Spinal cord (tissue), 9 donors: ENCODE measurements at regions not wholly inside any gene's neighbourhood (a gene's known extent, or its start where the extent isn't known, plus 50 kb on each side); places are given as distances from the start of the nearest gene placed in this dataset.
A peak's percentile ranks its signal among the peaks of the same experiment; 100 is the strongest.
"Not testable (repeated sequence)": the region's sequence is repeated elsewhere in the genome, so short reads cannot be mapped to it uniquely, and the experiment has no call there.

Experiments
- DNase-seq, 6 donors: peaks; one replicate each; pipeline versions ENCODE4 v3.0.0 to v3.0.0-alpha.2; 2013 to 2015; ENCODE audit warnings: low spot score in 6 of 6, low read depth in 4 of 6
- H3K27ac ChIP-seq: one replicate; pipeline ENCODE4 v1.5.1; 2013; ENCODE audit warnings: low read depth, low read length, control low read depth
- H3K27me3 ChIP-seq: one replicate; pipeline ENCODE4 v1.6.1; 2013; ENCODE audit warnings: low read length; ENCODE audit not compliant: control insufficient read depth, insufficient read depth
- H3K36me3 ChIP-seq: one replicate; pipeline ENCODE4 v1.6.1; 2013; ENCODE audit warnings: low read length; ENCODE audit not compliant: control insufficient read depth, insufficient read depth
- H3K4me1 ChIP-seq: one replicate; pipeline ENCODE4 v1.6.1; 2013; ENCODE audit warnings: low read length; ENCODE audit not compliant: control insufficient read depth, insufficient read depth
- H3K4me3 ChIP-seq: one replicate; pipeline ENCODE4 v1.5.1; 2013; ENCODE audit warnings: low read depth, low read length, control low read depth
- H3K9me3 ChIP-seq: one replicate; pipeline ENCODE4 v1.6.1; 2013; ENCODE audit warnings: low read length; ENCODE audit not compliant: control insufficient read depth, insufficient read depth
- WGBS: methylation state at CpG from one replicate; pipeline ENCODE4 v1.1.5; 2013; ENCODE audit warnings: missing lambda C conversion rate; ENCODE audit not compliant: insufficient coverage; 5-methylcytosine and 5-hydroxymethylcytosine counted together
- donor health status: healthy.

DNA sequence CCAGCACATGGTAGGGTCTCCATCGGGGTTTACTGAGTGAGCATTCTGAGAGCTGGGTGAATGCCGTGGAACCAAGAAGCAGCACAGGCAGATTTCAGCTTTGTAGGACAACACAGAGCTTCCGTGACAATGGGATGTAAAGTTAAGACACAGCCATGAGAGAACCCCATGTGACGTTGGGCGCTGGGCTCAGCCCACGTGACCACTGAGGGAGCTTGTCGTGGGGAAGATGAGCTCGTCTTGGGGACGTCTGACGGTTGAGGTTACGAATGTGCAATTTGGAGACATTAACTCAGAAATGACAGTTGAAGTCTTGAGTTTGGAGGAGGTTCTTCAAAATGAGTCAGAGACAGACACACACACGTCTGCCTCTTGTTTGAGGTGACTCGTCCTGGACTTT, 51.5 kb upstream of the MUC20 start:
- not testable (repeated sequence) for H3K27ac ChIP-seq, DNase-seq, H3K4me1 ChIP-seq, H3K4me3 ChIP-seq, H3K27me3 ChIP-seq, H3K9me3 ChIP-seq
- peaks cover 38% of the 10 kb centered on the region for H3K36me3 ChIP-seq
- WGBS = 100% methylated on average over 4 of the region's 13 CpGs

DNA sequence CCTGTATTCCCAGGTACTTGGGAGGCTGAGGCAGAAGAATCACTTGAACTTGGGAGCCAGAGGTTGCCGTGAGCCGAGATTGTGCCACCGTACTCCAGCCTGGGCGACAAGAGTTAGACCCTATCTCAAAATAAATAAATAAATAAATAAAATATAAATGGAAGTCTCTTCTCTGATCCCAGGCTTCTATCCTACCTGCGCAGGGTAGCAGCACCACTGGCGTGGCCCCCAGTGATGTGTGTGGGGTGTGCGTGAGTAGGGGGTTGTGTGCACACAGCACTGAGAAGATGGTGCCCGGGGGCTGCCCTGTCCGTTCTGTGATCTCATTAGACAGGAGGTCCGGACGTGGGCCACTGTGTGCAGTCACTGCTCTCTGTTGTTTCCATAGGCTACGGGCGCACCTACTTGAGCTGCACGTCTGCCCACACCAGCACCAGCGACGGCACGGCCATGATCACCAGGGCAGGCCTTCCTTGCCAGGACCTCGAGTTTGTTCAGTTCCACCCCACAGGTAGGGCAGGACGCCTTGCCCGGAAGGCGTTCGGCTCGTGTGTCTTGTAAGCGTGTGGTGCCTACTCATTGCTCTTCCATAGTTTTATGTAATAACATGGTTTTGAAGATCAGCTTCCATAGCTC, 52.5 kb upstream of the MUC20 start:
- H3K27ac ChIP-seq, H3K9me3 ChIP-seq, H3K27me3 ChIP-seq, H3K4me1 ChIP-seq, DNase-seq, H3K4me3 ChIP-seq: not testable (repeated sequence)
- 80% methylated on average over 8 of the region's 24 CpGs for WGBS
- peaks cover 35% of the 10 kb centered on the region for H3K36me3 ChIP-seq

DNA sequence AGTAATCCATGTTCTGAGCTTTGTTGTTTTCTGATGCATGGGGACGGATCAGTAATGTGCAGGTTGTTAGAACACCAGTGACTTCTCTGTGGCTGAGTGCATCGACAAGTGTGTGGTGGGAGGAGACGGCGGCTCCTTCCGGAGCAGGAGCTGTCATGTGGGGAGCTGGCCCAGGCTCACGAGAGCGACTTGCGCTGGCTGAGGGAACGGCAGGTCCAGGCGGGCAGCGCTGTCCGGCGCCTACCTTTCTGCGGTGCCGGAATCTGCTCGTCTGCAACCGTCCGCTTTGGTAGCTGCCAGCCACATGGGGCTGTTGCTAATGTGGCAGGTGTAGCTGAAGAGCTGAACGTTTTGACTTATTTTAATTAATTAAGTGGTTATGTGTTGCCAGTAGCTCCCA, 55.5 kb upstream of the MUC20 start:
- H3K36me3 ChIP-seq = peaks cover 30% of the 10 kb centered on the region
- WGBS = no CpG with 5 or more reads among the region's 19 CpGs
- DNase-seq = not testable (repeated sequence)

DNA sequence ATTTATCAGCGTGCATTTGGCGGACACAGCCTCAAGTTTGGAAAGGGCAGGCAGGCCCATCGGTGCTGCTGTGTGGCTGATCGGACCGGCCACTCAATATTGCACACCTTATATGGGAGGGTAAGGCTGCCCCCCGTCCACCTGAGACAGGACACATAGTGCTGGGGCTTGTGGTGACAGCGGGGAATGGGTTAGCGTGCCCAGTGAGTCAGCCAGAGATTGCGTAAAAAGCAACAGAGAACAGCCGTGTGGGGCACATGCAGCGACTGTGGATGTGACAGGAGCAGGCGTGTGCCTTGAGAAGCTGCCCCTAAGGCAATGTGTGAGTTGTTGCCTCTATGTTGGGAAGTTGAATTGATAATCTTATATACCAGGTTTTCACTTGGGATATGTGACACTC, 56.6 kb upstream of the MUC20 start:
- not testable (repeated sequence) for H3K4me1 ChIP-seq, H3K4me3 ChIP-seq, H3K27ac ChIP-seq, H3K9me3 ChIP-seq, DNase-seq, H3K27me3 ChIP-seq
- peaks cover 24% of the 10 kb centered on the region for H3K36me3 ChIP-seq
- WGBS = 100% methylated on average over 1 of the region's 12 CpGs

More for the DNA sequence above, 55.5 kb upstream of the MUC20 start:
- not testable (repeated sequence) for H3K27me3 ChIP-seq, H3K27ac ChIP-seq, H3K9me3 ChIP-seq, H3K4me1 ChIP-seq, H3K4me3 ChIP-seq

DNA sequence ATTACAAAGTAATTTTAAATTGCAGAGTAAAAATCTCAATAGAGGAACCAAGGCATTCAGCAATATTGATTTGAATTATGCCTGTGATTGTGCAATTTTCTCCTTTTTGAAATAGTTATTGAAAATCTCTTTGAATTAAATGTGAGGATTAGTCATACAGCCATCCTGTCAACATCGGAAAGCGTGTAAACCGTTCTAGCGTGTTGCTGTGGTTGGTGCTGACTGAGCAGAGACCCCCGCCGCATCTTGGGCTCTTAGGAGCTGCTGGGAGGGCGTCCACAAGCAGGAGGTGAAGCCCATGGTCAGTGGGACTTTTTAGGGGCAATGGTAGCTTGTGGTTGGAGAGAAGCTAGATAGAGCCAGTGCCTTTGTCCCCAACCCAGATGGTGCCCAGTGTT, 61.6 kb upstream of the MUC20 start:
- H3K27me3 ChIP-seq, H3K36me3 ChIP-seq, DNase-seq, H3K4me3 ChIP-seq, H3K27ac ChIP-seq, H3K9me3 ChIP-seq, H3K4me1 ChIP-seq: not testable (repeated sequence)
- no CpG with 5 or more reads among the region's 7 CpGs for WGBS

DNA sequence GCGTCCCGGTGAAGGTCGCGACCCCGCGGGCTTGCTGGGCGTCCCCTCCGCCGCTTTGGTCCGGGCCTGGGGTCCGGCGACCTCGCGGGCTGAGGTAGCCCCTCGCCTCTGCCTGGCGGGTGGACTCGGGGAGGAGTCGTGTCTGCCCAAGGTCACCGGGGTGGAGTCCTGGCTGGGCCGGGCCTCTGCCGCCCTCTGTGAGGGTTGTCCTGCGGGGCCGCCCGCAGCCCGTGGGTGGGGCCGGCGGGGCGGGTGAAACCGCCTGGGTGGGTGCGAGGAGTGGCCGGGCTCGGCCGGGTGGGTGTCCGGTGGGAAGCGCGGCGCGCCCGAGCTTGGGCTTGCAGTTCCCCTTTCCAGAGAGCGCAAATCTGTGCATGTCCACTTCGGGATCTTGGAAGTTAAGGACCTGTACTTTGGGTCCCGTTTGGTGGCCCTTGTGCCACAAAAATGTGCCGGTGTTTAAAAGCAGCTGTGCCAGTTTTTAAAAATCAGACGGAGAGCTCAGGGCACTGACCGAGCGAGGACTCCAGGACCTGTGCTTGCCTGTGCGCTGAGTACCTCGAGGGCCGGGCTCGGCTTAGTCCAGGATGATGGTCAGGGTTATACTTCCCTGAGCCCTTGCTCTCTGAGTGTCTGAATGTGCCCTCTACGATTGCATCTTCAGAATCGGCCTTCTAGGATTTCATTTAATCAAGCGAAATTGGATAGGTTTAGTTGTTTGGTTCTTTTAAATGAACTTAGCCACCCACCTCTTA, 62.2 kb upstream of the MUC20 start:
- H3K27ac ChIP-seq, DNase-seq, H3K27me3 ChIP-seq, H3K4me1 ChIP-seq, H3K9me3 ChIP-seq, H3K36me3 ChIP-seq, H3K4me3 ChIP-seq: not testable (repeated sequence)
- no CpG with 5 or more reads among the region's 53 CpGs for WGBS

DNA sequence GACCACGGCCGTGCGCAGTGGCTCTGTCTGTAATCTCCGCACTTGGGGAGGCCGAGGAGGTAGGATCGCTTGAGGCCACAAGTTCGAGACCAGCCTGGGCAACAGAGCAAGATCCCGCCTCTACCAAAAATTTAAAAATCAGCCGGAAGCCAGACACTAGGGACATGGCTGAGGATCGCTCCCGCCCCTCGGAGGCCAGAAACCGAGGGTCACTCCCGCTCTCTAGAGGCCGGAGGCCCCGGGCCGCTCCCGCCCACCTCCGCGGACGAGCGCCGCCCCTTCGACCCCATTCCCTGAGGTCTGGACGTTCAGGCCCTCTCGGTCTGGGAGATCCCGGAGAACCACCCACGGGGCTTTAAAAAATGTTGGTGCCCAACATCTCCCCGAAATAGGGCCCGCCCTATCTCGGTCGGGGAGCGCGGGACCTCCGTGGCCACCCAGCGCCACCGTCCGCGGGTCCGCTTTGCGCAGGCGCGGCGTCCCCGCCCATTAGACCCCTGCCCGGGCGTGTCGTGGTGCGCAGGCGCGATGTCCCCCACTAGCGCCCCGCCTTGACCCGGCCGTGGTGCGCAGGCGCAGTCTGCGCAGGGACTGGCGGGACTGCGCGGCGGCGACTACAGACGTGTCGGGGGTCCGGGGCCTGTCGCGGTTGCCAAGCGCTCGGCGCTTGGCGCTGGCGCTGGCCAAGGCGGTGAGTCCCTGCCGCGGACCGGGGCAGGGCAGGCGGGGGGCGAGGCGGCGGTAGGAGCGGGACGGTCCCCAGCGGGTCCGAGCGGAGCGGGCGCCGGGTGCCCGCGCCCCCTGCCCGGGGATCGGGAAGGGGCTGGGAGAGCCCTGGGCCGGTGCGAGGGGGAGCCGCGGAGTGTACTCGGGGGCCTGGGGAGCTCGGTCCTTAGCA, 63.1 kb upstream of the MUC20 start:
- DNase-seq = peak; percentile 27 to 97 (median 78)
- not testable (repeated sequence) for H3K9me3 ChIP-seq, H3K27me3 ChIP-seq, H3K4me1 ChIP-seq, H3K36me3 ChIP-seq
- peak overlapping the region; percentile 70 for H3K4me3 ChIP-seq
- peak overlapping the region; percentile 64 for H3K27ac ChIP-seq
- 7% methylated on average over 57 of the region's 99 CpGs for WGBS

DNA sequence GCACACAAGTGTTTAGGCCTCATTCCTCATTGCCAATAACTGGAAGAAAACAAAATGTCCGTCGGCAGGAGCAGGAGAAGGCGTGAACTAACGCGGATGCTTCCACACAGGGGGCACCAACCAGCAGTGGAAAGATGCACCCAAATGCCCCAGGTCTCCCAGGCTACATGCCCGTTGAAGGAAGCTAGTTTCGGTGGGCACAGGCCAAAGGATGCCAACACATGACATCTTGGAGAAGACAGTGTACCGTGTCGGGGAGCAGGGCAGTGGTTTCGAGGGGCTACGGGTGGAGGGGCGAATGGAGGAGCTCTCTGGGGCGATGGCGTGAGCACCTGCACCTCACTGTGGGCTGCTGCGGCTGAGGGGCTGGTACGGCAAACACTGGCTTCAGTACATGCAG, 64.7 kb upstream of the MUC20 start:
- DNase-seq = not testable (repeated sequence)

DNA sequence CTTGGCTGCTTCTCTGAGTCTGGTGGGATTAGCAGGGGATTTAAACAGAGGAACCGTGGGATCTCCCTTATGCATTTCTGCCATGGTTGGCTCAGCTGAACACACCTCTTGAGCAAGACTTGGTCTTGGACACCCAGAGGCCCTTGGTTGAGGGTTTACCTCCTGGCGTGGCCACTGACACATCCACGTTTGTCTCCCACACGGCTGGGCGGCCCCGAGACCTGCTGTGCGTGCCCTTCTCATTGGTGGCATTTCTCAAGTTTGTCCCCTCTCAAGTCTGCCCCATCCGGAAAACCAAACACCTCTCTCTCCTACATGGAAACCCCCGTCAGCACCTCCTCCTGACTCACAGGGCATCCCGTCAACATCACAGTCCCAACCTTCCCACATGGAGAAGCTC, 66.0 kb upstream of the MUC20 start:
- not testable (repeated sequence) for H3K27ac ChIP-seq, DNase-seq, H3K4me3 ChIP-seq, H3K36me3 ChIP-seq, H3K27me3 ChIP-seq, H3K9me3 ChIP-seq, H3K4me1 ChIP-seq
- WGBS = no CpG with 5 or more reads among the region's 10 CpGs

More for the DNA sequence above, 64.7 kb upstream of the MUC20 start:
- not testable (repeated sequence) for H3K9me3 ChIP-seq, H3K27ac ChIP-seq, H3K4me3 ChIP-seq, H3K36me3 ChIP-seq, H3K4me1 ChIP-seq, H3K27me3 ChIP-seq
- WGBS = 90% methylated on average over 14 of the region's 16 CpGs
